Spleen (tissue), 11 donors: ENCODE measurements at regions not wholly inside any gene's neighbourhood (a gene's known extent, or its start where the extent isn't known, plus 50 kb on each side); places are given as distances from the start of the nearest gene placed in this dataset.

Experiments
- DNase-seq: peaks from one replicate; pipeline ENCODE4 v3.0.0-alpha.2; 2020
- H3K27ac ChIP-seq, 8 donors: fragments of 200-600 bp; sonication (generic) in 7 of 8; 1 replicate in 4 of 8; 2 replicates in 4 of 8; pipeline versions ENCODE4 v1.5.0 to v1.8.0; 2016 to 2021; ENCODE audit warnings: inconsistent platforms in 4 of 8, mild to moderate bottlenecking in 4 of 8, moderate library complexity in 1 of 8
- H3K27me3 ChIP-seq, 7 donors: fragments of 200-600 bp; sonication (generic) in 6 of 7; replicated peaks in 1 of 7; 1 replicate in 4 of 7; 2 replicates in 3 of 7; pipeline versions ENCODE4 v1.5.0 to v1.8.0; 2016 to 2021; ENCODE audit warnings: inconsistent platforms in 3 of 7, mild to moderate bottlenecking in 1 of 7
- H3K36me3 ChIP-seq, 6 donors: fragments of 200-600 bp; sonication (generic) in 5 of 6; 1 replicate in 4 of 6; 2 replicates in 2 of 6; pipeline versions ENCODE4 v1.5.0 to v1.8.0; 2016 to 2021; ENCODE audit warnings: inconsistent platforms in 2 of 6
- H3K4me1 ChIP-seq, 6 donors: fragments of 200-600 bp; sonication (generic) in 5 of 6; 1 replicate in 3 of 6; 2 replicates in 3 of 6; pipeline versions ENCODE4 v1.5.0 to v1.8.0; 2016 to 2021; ENCODE audit warnings: inconsistent platforms in 3 of 6
- H3K4me3 ChIP-seq, 8 donors: fragments of 200-600 bp; sonication (generic) in 7 of 8; 1 replicate in 4 of 8; 2 replicates in 4 of 8; pipeline versions ENCODE4 v1.5.0 to v1.8.0; 2016 to 2021; ENCODE audit warnings: inconsistent platforms in 4 of 8, mild to moderate bottlenecking in 4 of 8, moderate library complexity in 2 of 8
- H3K9me3 ChIP-seq, 8 donors: fragments of 200-600 bp; sonication (generic) in 7 of 8; 1 replicate in 4 of 8; 2 replicates in 4 of 8; pipeline versions ENCODE4 v1.5.0 to v1.8.0; 2016 to 2021; ENCODE audit warnings: inconsistent platforms in 4 of 8
- CTCF ChIP-seq, 11 experiments: fragments of 200-600 bp in 7 of 11; fragments of 450-650 bp in 4 of 11; sonication (generic) in 4 of 11; IDR thresholded peaks in 8 of 11; conservative IDR thresholded peaks in 3 of 11; 1 replicate in 7 of 11; 2 replicates in 4 of 11; pipeline versions ENCODE4 v1.4.0 to v1.8.0; 2016 to 2021; ENCODE audit warnings: antibody characterized with exemption in 11 of 11, inconsistent platforms in 4 of 11, mild to moderate bottlenecking in 1 of 11
- POLR2A ChIP-seq, 3 donors: fragments of 450-650 bp; IDR thresholded peaks; one replicate each; pipeline ENCODE4 v1.5.1; 2017; ENCODE audit warnings: antibody characterized with exemption in 3 of 3, mild to moderate bottlenecking in 1 of 3
- POLR2AphosphoS5 ChIP-seq, 3 donors: sonication (generic); formaldehyde crosslinking; IDR thresholded peaks; one replicate each; pipeline ENCODE4 v1.5.1; 2017; ENCODE audit warnings: antibody characterized with exemption in 3 of 3
- WGBS, 5 donors: extraction: QIAGEN DNeasy Blood & Tissue Kit in 3 of 5; methylation state at CpG; one replicate each; pipeline versions ENCODE4 v1.1.5 to v1.1.7; 2013 to 2018; 5-methylcytosine and 5-hydroxymethylcytosine counted together
- intact Hi-C: fragments of 100-400 bp; cut with DNase I; formaldehyde crosslinking; loops from one replicate; pipeline ENCODE4 v1.15.0; 2023; ENCODE audit warnings: low total_unique reads
- donor health status: healthy with polysubstance abuse.
- donor health status: DM: no; HTN: no; CAD: no; lungs with moderate emphysema.
- donor health status: DM: no; HTN: no; CAD: no.
- donor health status: Bipolar disorder and iron deficiency.
- donor health status: healthy.
- donor health status: DM: no; HTN: no; CAD: no.
- donor health status: DM: yes; HTN: yes; CAD: no.

GRCh38 chr7:124679586-124680225 is 85.9 kb downstream of the GPR37 start:
- Histone ChIP-seq H3K27me3 (no peaks in the 10 kb centered on the region), H3K9me3 (no peaks in the 10 kb centered on the region), H3K36me3 (no peaks in the 10 kb centered on the region), H3K27ac (no peak overlapping the region), H3K4me1 (no peaks in the 10 kb centered on the region), H3K4me3 (no peak overlapping the region)
- intact Hi-C loops, result no loop called here
- DNase-seq, result no peak
- 67 to 74% (median 71%) methylated on average over 8 of the region's 8 CpGs for WGBS, 5 donors
- TF ChIP-seq POLR2A (IDR thresholded peaks at IDR 0.05), result no peak
- TF ChIP-seq CTCF (IDR thresholded peaks at IDR 0.05 in 8 of 11, conservative IDR thresholded peaks at IDR 0.05 in 3 of 11), result no peak
- no peak for TF ChIP-seq POLR2AphosphoS5 (IDR thresholded peaks at IDR 0.05)

- WGBS, 5 donors, result 64 to 77% (median 73%) methylated on average over 2 of the region's 2 CpGs
- intact Hi-C loops, result no loop called here
- H3K27ac ChIP-seq, result no peak overlapping the region
- DNase-seq, result no peak
- H3K27me3 ChIP-seq, result no peaks in the 10 kb centered on the region
- no peaks in the 10 kb centered on the region for H3K4me1 ChIP-seq
- no peak for TF ChIP-seq CTCF (IDR thresholded peaks at IDR 0.05 in 8 of 11, conservative IDR thresholded peaks at IDR 0.05 in 3 of 11)
- no peak for TF ChIP-seq POLR2AphosphoS5 (IDR thresholded peaks at IDR 0.05)
- TF ChIP-seq POLR2A (IDR thresholded peaks at IDR 0.05), result no peak
- no peaks in the 10 kb centered on the region for H3K9me3 ChIP-seq
- H3K4me3 ChIP-seq, result no peak overlapping the region
- H3K36me3 ChIP-seq, result no peaks in the 10 kb centered on the region
These were observed 86.4 kb downstream of the GPR37 start for GRCh38 chr7:124679146-124679545.

- WGBS, 5 donors, result 83 to 100% (median 92%) methylated on average over 1 of the region's 1 CpG
- Histone ChIP-seq H3K9me3 (no peaks in the 10 kb centered on the region), H3K27ac (no peak overlapping the region), H3K36me3 (no peaks in the 10 kb centered on the region), H3K27me3 (no peaks in the 10 kb centered on the region), H3K4me3 (no peak overlapping the region), H3K4me1 (no peaks in the 10 kb centered on the region)
- intact Hi-C loops, result no loop called here
- TF ChIP-seq POLR2A (IDR thresholded peaks at IDR 0.05) (no peak), POLR2AphosphoS5 (IDR thresholded peaks at IDR 0.05) (no peak), CTCF (IDR thresholded peaks at IDR 0.05 in 8 of 11, conservative IDR thresholded peaks at IDR 0.05 in 3 of 11) (no peak)
- no peak for DNase-seq
These were observed 91.1 kb downstream of the GPR37 start for GRCh38 chr7:124674451-124674850.

GRCh38 chr7:124672011-124672410 is 93.6 kb downstream of the GPR37 start:
- H3K27ac ChIP-seq, result no peak overlapping the region
- no peak for TF ChIP-seq POLR2A (IDR thresholded peaks at IDR 0.05)
- TF ChIP-seq POLR2AphosphoS5 (IDR thresholded peaks at IDR 0.05), result no peak
- TF ChIP-seq CTCF (IDR thresholded peaks at IDR 0.05 in 8 of 11, conservative IDR thresholded peaks at IDR 0.05 in 3 of 11), result no peak
- H3K36me3 ChIP-seq, result no peaks in the 10 kb centered on the region
- H3K4me1 ChIP-seq, result no peaks in the 10 kb centered on the region
- intact Hi-C loops, result no loop called here
- no peaks in the 10 kb centered on the region for H3K27me3 ChIP-seq
- H3K4me3 ChIP-seq, result no peak overlapping the region
- no peaks in the 10 kb centered on the region for H3K9me3 ChIP-seq
- no peak for DNase-seq
- 83 to 91% (median 89%) methylated on average over 1 of the region's 1 CpG for WGBS, 5 donors
